HPDE6-E6E7 (cell line): ENCODE measurements at regions not wholly inside any gene's neighbourhood (a gene's known extent, or its start where the extent isn't known, plus 50 kb on each side); places are given as distances from the start of the nearest gene placed in this dataset.
"Not testable (repeated sequence)": the region's sequence is repeated elsewhere in the genome, so short reads cannot be mapped to it uniquely, and the experiment has no call there.

ENCODE experiments used
- DNase-seq: peaks from one replicate; pipeline ENCODE4 v3.0.0; 2011; ENCODE audit warnings: missing footprints; ENCODE audit errors: extremely low spot score

GRCh38 chr4:84286048-84286447 is 213.0 kb downstream of the NKX6-1 start:
- DNase-seq, result no peak

- DNase-seq, result no peak
Observed at GRCh38 chr4:84279678-84280077, 219.4 kb downstream of the NKX6-1 start.

GRCh38 chr4:84277923-84278322 is 221.2 kb downstream of the NKX6-1 start:
- no peak for DNase-seq

- no peak for DNase-seq
Observed at GRCh38 chr4:84276752-84277151, 222.3 kb downstream of the NKX6-1 start.

GRCh38 chr4:84269536-84270044 is 229.5 kb downstream of the NKX6-1 start:
- DNase-seq, result no peak

GRCh38 chr4:84264652-84265051 is 234.4 kb downstream of the NKX6-1 start:
- no peak for DNase-seq

- no peak for DNase-seq
Observed at GRCh38 chr4:84263415-84263814, 235.7 kb downstream of the NKX6-1 start.

- DNase-seq, result no peak
Observed at GRCh38 chr4:84260495-84260894, 238.6 kb downstream of the NKX6-1 start.

GRCh38 chr4:84258905-84259830 is 239.9 kb downstream of the NKX6-1 start:
- DNase-seq, result no peak

- no peak for DNase-seq
Observed at GRCh38 chr4:84254537-84254936, 244.6 kb downstream of the NKX6-1 start.

GRCh38 chr4:84249521-84249920 is 249.6 kb downstream of the NKX6-1 start:
- no peak for DNase-seq

- not testable (repeated sequence) for DNase-seq
Observed at GRCh38 chr4:84245042-84245441, 254.1 kb downstream of the NKX6-1 start.

- DNase-seq, result not testable (repeated sequence)
Observed at GRCh38 chr4:84244346-84244801, 254.7 kb downstream of the NKX6-1 start.

- DNase-seq, result no peak
Observed at GRCh38 chr4:84243685-84244084, 255.4 kb downstream of the NKX6-1 start.

- no peak for DNase-seq
Observed at GRCh38 chr4:84239278-84239845, 259.7 kb downstream of the NKX6-1 start.

- DNase-seq, result peak; percentile 3
Observed at GRCh38 chr4:84238247-84239090, 260.6 kb downstream of the NKX6-1 start.

- no peak for DNase-seq
Observed at GRCh38 chr4:84237008-84237407, 262.1 kb downstream of the NKX6-1 start.

GRCh38 chr4:84235126-84235944 is 263.8 kb downstream of the NKX6-1 start:
- no peak for DNase-seq

GRCh38 chr4:84232309-84233095 is 266.6 kb downstream of the NKX6-1 start:
- no peak for DNase-seq

- no peak for DNase-seq
Observed at GRCh38 chr4:84231539-84232055, 267.5 kb downstream of the NKX6-1 start.
